IPS DF 6.9 (cell line): ENCODE measurements at regions not wholly inside any gene's neighbourhood (a gene's known extent, or its start where the extent isn't known, plus 50 kb on each side); places are given as distances from the start of the nearest gene placed in this dataset.

ENCODE experiments used
- DNase-seq: peaks from one replicate; pipeline ENCODE4 v3.0.0-alpha.2; 2013; ENCODE audit warnings: low read depth, low spot score
- H3K27ac ChIP-seq: one replicate; pipeline ENCODE4 v1.5.1; 2013; ENCODE audit warnings: low read length, control low read depth
- H3K27me3 ChIP-seq: 2 replicates; pipeline ENCODE4 v1.6.1; 2013; ENCODE audit warnings: mild to moderate bottlenecking, low read length; ENCODE audit not compliant: control insufficient read depth, insufficient read depth
- H3K36me3 ChIP-seq: 2 replicates; pipeline ENCODE4 v1.6.1; 2013; ENCODE audit warnings: low read length; ENCODE audit not compliant: control insufficient read depth, insufficient read depth
- H3K4me1 ChIP-seq: 2 replicates; pipeline ENCODE4 v1.6.1; 2013; ENCODE audit warnings: low read length; ENCODE audit not compliant: control insufficient read depth, insufficient read depth
- H3K4me3 ChIP-seq: 2 replicates; pipeline ENCODE4 v1.5.1; 2013; ENCODE audit warnings: mild to moderate bottlenecking, low read length
- H3K9me3 ChIP-seq: 2 replicates; pipeline ENCODE4 v1.6.1; 2013; ENCODE audit warnings: low read length, inconsistent platforms; ENCODE audit not compliant: control insufficient read depth, insufficient read depth
- WGBS: extraction: QIAGEN DNeasy Blood & Tissue Kit; methylation state at CpG from one replicate; pipeline ENCODE4 v1.1.7; 2013; ENCODE audit warnings: mixed read lengths, missing lambda C conversion rate; ENCODE audit not compliant: insufficient read length, insufficient coverage; 5-methylcytosine and 5-hydroxymethylcytosine counted together

GRCh38 chr19:33946535-33947264 is 150.0 kb downstream of the KCTD15 start:
- Histone ChIP-seq H3K4me3 (no peak overlapping the region), H3K9me3 (no peaks in the 10 kb centered on the region), H3K4me1 (no peaks in the 10 kb centered on the region), H3K27ac (no peak overlapping the region), H3K36me3 (no peaks in the 10 kb centered on the region), H3K27me3 (no peaks in the 10 kb centered on the region)
- no peak for DNase-seq
- WGBS, result no CpG with 5 or more reads among the region's 6 CpGs

GRCh38 chr19:33947265-33947964 is 150.7 kb downstream of the KCTD15 start:
- DNase-seq, result no peak
- Histone ChIP-seq H3K4me1 (no peaks in the 10 kb centered on the region), H3K9me3 (no peaks in the 10 kb centered on the region), H3K4me3 (no peak overlapping the region), H3K36me3 (no peaks in the 10 kb centered on the region), H3K27ac (no peak overlapping the region), H3K27me3 (no peaks in the 10 kb centered on the region)
- WGBS, result no CpG with 5 or more reads among the region's 5 CpGs

- no peak overlapping the region for H3K27ac ChIP-seq
- no CpG with 5 or more reads among the region's 8 CpGs for WGBS
- DNase-seq, result no peak
- H3K4me3 ChIP-seq, result no peak overlapping the region
- peaks cover under 1% of the 10 kb centered on the region; the same call in 1 of the 2 replicates for H3K27me3 ChIP-seq
- no peaks in the 10 kb centered on the region for H3K4me1 ChIP-seq
- H3K9me3 ChIP-seq, result no peaks in the 10 kb centered on the region
- H3K36me3 ChIP-seq, result no peaks in the 10 kb centered on the region
These were observed 152.1 kb downstream of the KCTD15 start for GRCh38 chr19:33948651-33949335.

DNA sequence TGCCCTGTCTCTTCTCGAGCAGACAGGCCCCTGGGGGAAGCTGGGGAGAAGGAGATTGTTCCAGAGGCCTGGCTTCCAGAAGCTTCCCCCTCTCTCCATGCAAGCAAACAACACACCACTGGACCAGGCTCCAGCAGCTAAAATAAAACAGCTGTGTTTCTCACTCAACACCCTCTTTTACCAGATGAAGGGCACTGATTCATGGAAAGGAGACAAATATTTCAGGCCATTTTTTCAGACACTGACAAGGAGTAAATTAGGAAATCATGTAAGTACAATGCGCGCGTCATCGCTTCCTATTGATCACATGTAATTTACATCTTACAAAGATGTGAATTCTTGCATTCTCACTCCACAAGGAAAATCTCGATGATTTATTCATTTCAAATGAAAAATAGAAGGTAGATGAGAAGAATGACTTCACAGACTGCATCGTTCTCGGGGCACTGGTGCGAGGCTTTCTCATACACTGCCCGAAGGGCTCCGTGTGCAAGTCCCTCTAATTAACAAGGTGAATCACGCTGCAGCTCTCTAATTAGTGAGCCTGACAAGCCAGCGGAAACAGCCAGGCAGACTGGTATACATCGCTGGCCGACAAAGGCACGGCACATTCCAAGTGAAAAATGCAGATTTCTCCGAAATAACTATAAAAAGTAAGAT is 153.6 kb downstream of the KCTD15 start:
- Histone ChIP-seq H3K4me3 (no peak overlapping the region), H3K36me3 (no peaks in the 10 kb centered on the region), H3K27me3 (peaks cover 2% of the 10 kb centered on the region; the same call in 1 of the 2 replicates), H3K27ac (no peak overlapping the region), H3K9me3 (no peaks in the 10 kb centered on the region), H3K4me1 (no peaks in the 10 kb centered on the region)
- no peak for DNase-seq
- WGBS, result no CpG with 5 or more reads among the region's 17 CpGs

GRCh38 chr19:33953023-33953422 is 156.4 kb downstream of the KCTD15 start:
- no peak overlapping the region for H3K27ac ChIP-seq
- no peaks in the 10 kb centered on the region for H3K36me3 ChIP-seq
- no peak overlapping the region for H3K4me3 ChIP-seq
- peaks cover 2% of the 10 kb centered on the region; the same call in 1 of the 2 replicates for H3K27me3 ChIP-seq
- no peaks in the 10 kb centered on the region for H3K9me3 ChIP-seq
- DNase-seq, result no peak
- H3K4me1 ChIP-seq, result no peaks in the 10 kb centered on the region
- no CpG with 5 or more reads among the region's 8 CpGs for WGBS

DNA sequence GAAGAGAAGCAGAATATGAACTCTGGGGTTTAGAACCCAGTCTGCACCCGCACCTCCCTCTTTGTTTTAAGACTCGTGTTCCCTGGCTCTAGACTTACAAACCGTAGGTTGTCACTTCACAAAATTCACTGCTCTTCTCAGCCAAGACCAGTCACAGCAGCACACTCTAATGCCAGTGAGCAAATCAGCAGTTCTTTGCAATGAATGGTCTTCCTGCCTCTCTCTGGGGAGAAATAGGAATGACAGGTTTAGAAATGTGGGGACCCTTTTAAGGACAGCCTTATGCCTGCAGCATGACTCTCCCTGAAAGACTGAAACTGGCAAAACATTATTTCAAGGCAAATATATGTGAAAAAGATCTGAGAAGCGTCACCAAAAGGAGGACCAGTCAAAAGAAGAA is 156.9 kb downstream of the KCTD15 start:
- no CpG with 5 or more reads among the region's 4 CpGs for WGBS
- no peaks in the 10 kb centered on the region for H3K36me3 ChIP-seq
- no peaks in the 10 kb centered on the region for H3K4me1 ChIP-seq
- H3K4me3 ChIP-seq, result no peak overlapping the region
- H3K27me3 ChIP-seq, result peaks cover 2% of the 10 kb centered on the region; the same call in 1 of the 2 replicates
- no peak for DNase-seq
- H3K27ac ChIP-seq, result no peak overlapping the region
- H3K9me3 ChIP-seq, result no peaks in the 10 kb centered on the region

- H3K27me3 ChIP-seq, result peaks cover 2% of the 10 kb centered on the region; the same call in 1 of the 2 replicates
- no peak overlapping the region for H3K27ac ChIP-seq
- H3K9me3 ChIP-seq, result no peaks in the 10 kb centered on the region
- no peak for DNase-seq
- no peaks in the 10 kb centered on the region for H3K36me3 ChIP-seq
- H3K4me1 ChIP-seq, result no peaks in the 10 kb centered on the region
- WGBS, result no CpG with 5 or more reads among the region's 2 CpGs
- H3K4me3 ChIP-seq, result no peak overlapping the region
These were observed 158.0 kb downstream of the KCTD15 start for GRCh38 chr19:33954686-33955085.

DNA sequence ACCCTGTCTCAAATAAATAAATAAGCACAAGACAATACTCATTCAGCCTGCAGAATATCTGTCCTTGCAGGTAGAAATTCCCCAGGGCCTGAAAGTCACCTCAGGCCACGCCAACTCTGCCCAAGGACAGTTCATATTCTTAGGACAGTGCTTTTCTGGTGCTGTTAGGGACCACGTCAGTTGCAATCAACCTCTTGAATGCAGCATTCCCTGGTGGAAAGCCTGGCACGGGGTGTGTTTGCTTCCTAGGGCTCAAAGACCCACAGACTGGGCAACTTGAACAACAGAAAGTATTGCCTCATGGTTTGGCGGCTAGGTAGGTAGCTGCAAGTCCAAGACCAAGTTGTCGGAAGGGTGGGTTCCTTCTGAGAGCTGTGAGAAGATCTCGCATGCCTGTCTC is 160.3 kb downstream of the KCTD15 start:
- Histone ChIP-seq H3K9me3 (no peaks in the 10 kb centered on the region), H3K4me3 (no peak overlapping the region), H3K27ac (no peak overlapping the region), H3K36me3 (no peaks in the 10 kb centered on the region), H3K4me1 (no peaks in the 10 kb centered on the region), H3K27me3 (peaks cover 2% of the 10 kb centered on the region; the same call in 1 of the 2 replicates)
- DNase-seq, result no peak
- no CpG with 5 or more reads among the region's 6 CpGs for WGBS

- Histone ChIP-seq H3K27ac (no peak overlapping the region), H3K4me3 (no peak overlapping the region), H3K36me3 (no peaks in the 10 kb centered on the region), H3K9me3 (no peaks in the 10 kb centered on the region), H3K4me1 (no peaks in the 10 kb centered on the region), H3K27me3 (peaks cover 2% of the 10 kb centered on the region; the same call in 1 of the 2 replicates)
- DNase-seq, result no peak
- no CpG with 5 or more reads among the region's 2 CpGs for WGBS
These were observed 161.1 kb downstream of the KCTD15 start for GRCh38 chr19:33957804-33958203.

DNA sequence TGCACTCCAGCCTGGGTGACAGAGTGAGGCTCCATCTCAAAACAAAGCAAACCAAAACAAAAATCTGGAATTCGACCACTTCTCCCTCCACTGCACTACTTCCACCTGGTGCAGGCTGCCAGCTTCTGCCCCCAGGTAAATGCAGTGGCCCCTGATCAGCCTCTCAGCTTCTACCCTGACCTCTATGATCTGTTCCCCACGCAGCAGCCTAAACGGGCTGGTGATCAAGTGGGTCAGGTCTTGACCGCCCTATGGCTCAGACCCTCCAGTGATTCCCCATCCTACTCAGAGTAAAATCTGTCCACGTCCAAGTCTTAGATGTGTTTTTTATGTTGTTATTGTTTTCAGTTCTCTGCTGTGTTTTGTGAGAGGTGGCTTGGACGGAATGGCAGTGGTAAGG is 163.9 kb downstream of the KCTD15 start:
- H3K4me1 ChIP-seq, result no peaks in the 10 kb centered on the region
- H3K27ac ChIP-seq, result no peak overlapping the region
- no peak for DNase-seq
- H3K9me3 ChIP-seq, result no peaks in the 10 kb centered on the region
- H3K36me3 ChIP-seq, result no peaks in the 10 kb centered on the region
- H3K4me3 ChIP-seq, result no peak overlapping the region
- no peaks in the 10 kb centered on the region for H3K27me3 ChIP-seq
- no CpG with 5 or more reads among the region's 6 CpGs for WGBS
